IPS-NIHi11 (cell line): ENCODE measurements at regions not wholly inside any gene's neighbourhood (a gene's known extent, or its start where the extent isn't known, plus 50 kb on each side); places are given as distances from the start of the nearest gene placed in this dataset.

Source experiments
- DNase-seq: peaks from one replicate; pipeline ENCODE4 v3.0.0; 2012; ENCODE audit warnings: mixed read lengths, low spot score

GRCh38 chr2:12795851-12796250 is 79.1 kb downstream of the TRIB2 start:
- DNase-seq: no peak

DNA sequence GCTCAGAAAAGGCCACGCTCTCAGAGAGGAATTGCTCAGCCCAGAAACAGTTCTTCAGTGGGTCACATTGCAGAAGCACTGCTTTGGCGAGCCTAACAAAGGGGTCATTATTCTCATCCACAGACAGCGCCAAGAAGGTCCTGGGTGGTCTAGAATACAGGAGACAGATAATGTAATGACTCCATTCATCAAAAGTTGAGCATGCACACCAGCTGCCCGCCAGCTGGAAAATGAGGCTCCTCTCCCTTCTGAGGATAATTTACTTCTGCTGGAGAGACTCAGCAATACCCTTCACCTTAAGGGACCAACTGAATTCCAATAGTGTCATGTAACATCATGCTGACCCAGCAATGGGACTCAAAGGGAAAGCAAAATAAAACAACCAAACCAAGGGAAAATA is 79.9 kb downstream of the TRIB2 start:
- DNase-seq: no peak

DNA sequence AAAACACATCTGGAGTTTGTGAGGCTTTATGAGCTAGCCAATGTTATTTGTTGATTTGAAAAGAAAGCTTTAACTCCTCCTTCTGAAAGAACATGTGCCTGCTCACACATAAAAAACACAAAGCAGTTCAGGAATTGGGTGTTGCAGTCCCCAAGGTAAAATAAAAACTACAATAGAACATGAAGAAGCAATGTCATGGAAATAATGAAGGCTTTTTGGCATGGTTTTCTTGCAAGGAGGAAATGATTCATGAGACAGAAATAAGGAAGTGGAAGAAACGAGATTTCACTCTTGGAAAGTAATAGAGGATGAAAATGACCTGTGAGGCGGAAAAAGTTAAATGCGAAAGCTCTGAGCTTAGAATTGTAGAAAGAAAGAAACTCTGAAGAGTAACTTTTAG is 81.1 kb downstream of the TRIB2 start:
- no peak for DNase-seq

DNA sequence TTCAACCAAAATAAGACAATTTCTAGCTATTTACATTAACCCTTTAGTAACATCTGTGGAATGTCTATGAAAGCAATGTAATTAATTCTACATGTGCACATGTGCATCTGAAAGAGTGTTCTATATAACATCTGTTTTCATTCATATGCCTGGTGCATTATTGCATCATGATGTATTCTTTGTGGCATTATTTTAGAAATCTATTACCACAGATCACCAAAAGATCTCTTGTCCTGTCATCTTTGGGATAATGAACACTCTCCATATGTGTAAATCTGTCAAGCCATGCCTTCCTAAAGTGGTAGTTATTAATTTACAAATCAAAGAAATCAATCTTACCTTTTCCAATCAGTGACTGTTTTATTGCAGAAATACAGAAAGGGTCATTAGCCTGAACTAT is 86.9 kb downstream of the TRIB2 start:
- no peak for DNase-seq

DNA sequence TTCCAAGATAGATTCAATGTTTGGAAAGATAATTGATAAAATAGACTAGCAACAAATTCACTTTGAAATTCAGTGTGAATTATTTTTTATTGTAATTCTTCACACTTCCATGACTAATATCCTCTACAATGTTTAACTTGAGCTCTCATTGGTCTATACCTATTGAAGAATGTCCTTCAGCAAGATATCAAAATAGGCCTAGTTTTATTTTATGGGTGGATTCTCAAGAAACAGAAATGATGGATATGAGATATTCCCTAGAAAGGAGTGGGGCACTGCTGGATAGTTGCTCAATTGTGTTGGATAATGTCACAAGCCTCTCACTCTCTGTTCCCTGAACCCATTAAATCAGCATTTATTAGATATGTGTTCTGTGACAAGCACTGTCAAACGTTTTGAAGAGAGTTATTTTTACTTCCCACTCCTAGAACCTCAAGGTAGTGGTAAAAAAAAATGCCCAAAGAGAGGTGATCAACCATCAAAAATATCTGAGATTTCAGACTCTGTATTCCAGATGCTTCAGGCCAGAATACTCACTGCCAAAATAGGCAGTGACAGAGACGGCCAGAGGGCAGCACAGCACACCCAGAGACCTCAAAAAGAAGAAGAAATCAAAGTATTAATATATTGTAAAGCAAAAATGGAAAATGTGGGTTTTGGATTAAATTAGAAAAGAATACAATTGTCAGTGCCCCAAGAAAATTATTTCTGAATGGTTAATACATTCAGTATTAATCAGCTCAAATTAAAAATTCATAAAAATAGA is 87.5 kb downstream of the TRIB2 start:
- no peak for DNase-seq

- DNase-seq: no peak
These were observed 88.3 kb downstream of the TRIB2 start for GRCh38 chr2:12805033-12805432.

- DNase-seq: no peak
These were observed 90.0 kb downstream of the TRIB2 start for GRCh38 chr2:12806549-12807242.

DNA sequence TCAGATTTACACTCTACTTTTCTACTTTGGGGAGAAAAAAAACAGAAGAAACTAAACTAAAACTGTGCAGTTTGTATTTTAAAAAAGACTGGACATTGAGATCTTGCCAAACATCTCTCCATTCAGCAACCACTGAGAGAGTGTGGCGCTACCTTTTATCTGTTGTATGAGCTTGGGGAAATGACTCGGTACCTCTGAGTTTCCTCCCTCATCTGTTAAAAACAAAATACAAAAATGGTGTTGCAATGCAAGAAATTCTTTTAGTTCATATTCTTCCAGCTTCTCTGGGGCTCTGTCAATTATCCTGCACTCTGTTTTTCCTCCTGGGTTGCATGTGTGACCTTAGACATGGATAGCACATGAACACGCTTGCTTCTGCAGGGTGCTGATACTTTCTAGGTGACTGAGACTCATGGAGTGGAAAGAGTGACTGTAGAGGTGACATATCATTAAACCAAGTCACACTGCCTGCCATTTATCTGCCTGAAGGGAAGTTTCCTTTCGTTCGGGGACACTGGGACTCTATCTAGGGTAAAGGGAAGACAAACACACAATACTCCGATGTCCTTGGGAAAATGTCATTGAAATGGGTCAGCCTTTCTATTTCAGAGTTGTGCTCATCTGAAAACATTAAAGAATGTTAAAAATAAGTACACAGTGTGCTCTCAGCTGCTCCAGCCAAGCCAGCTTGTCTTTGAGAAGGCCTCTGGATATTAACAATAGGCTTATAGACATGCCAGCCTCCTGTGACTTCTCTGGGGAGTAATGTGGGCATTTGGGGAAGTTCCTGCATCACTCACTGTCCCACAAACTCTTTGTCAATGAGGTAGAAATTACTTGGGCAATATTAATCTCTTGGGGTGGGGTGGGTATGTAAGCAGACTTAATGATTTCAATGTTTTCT is 91.4 kb downstream of the TRIB2 start:
- no peak for DNase-seq

DNA sequence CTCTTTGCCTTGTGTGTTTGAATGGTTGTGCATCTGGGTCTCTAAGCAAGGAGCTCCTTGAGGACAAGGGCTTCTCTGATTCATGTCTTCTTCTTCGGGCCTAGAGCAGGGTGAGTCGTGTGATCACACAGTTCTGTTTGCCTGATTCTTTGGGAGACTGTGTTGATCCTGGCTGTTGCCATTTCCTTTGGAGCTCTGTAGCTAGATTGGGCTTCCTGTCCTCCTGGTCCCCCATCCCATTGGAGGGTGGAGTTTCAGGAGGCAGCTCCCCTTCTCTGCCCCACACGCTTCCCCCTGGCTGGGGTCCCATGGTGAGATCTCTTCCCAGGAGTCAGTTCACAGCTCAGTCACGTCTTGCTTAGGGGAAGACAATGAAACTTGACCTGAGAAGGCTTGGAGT is 92.8 kb downstream of the TRIB2 start:
- no peak for DNase-seq

GRCh38 chr2:12811916-12812315 is 95.2 kb downstream of the TRIB2 start:
- DNase-seq: no peak

DNA sequence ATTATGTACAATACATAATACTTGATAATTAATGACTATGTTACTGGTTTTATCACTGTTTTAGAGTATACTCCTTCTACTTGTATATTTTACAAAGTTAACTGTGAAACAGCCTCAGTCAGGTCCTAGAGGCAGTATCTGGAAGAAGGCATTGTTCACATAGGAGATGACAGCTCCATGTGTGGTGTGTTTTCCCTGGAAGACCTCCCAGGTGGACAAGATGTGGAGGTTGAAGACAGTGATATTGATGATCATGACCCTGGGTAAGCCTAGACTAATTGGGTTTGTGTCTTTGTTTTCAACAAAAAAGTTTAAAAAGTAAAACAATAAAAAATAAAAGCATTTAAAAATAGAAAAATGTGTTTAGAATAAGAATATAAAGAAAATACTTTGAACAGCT is 96.4 kb downstream of the TRIB2 start:
- DNase-seq: no peak

GRCh38 chr2:12816379-12817306 is 99.9 kb downstream of the TRIB2 start:
- DNase-seq: no peak

DNA sequence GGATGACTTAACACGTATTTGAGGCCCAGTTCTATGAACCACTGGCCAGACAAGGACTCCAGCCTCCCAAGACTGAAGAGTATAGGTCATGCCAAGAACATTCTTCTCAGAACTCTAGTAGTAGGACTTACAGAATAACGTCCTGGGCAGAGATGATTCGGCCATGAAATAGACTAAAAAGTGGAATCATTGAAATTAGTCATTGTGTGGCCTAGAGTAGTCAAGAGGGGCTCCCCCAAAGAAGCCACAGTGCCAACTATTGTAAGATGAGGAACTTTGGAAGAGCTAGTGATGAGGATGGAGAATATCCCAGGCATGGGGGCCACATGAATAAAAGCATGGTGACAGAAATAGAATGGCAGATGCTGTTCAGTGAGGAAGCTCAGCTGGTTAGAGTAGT is 101.1 kb downstream of the TRIB2 start:
- no peak for DNase-seq

DNA sequence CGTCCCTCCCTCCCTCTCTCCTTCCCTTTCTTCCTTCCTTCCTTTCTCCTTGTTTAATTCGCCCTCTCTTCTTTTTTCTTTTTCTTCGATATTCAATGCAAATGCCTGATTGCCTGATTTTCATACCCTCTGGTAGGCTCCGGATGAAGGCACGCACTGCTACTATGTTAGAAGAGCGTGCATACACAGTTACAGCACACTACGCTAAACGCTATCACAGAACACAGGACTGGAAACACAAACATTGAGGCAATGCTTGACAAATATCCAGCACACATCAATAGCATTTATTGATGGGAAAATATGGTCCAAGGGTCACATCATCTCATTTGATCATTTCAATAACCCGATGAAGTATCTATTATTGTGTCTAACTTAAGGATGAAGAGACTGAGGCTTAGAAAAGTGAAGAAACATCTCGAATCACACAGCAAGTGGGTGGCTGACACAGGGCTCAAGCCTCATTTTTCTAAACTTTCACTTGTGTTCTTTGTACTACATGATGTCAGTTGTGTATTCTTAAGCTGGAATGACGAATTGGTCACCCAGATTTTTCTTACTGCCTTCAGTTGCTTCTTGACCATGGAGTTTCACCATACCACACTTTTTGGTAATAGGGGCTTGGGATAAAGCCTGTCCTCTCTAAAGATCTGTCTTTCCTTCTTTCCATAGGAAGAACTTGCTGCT is 101.8 kb downstream of the TRIB2 start:
- DNase-seq: no peak

DNA sequence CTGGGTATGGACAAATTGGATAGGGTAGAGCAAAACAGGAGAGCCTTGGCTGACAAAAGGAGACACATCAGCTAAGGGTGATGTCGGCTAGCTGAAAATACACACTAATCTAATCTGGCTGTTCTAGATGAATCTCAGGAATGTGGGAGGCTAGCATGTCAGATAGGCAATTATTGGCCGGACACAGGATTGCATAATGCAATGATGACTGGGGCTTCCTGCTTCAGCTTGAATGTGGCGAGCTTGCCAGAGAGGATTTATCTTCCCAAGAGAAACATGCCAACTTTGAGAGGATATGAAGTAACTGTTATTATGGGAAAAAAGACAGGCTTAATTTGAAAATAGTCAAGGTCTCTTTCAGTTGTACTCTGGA is 102.4 kb downstream of the TRIB2 start:
- no peak for DNase-seq

GRCh38 chr2:12819721-12820120 is 103.0 kb downstream of the TRIB2 start:
- DNase-seq: no peak

DNA sequence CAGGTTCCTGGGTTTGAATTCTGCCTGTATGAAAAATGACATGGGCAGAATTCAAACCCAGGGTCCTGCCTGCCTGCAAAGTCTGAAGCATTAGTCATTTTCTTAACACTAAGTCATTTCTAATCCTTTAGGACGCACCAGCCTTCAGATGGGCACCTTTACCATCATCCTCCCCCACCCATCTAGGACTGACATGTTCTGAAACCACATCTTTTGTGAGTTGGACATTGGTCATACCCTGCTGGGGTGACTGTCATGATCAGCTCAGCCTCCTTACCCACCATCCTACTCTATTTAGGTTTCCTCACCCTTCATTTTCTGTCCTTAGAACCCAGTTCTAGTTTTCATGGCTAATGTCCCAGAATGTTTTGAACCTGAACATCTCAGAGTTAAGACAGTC is 104.9 kb downstream of the TRIB2 start:
- DNase-seq: no peak

- DNase-seq: peak; percentile 23
These were observed 107.6 kb downstream of the TRIB2 start for GRCh38 chr2:12824351-12824777.

- DNase-seq: no peak
These were observed 108.1 kb downstream of the TRIB2 start for GRCh38 chr2:12824778-12825379.

DNA sequence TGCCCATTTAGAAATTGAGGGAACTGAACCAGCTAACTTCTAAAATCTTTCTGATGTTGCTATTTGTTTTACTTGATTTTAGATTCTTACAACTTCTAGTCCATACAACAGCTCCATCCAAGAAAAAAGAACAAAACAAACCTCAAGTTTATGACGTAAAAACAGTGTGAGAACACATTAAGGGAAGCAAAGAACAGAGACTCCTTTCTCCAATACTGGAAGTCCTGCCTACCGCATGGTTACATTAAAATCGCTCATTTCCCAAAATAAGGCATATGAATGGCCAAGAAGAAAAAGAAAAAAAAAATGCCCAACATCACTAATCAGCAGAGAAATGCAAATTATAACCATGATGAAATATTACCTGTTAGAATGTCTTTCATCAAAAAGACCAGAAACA is 110.0 kb downstream of the TRIB2 start:
- DNase-seq: no peak

DNA sequence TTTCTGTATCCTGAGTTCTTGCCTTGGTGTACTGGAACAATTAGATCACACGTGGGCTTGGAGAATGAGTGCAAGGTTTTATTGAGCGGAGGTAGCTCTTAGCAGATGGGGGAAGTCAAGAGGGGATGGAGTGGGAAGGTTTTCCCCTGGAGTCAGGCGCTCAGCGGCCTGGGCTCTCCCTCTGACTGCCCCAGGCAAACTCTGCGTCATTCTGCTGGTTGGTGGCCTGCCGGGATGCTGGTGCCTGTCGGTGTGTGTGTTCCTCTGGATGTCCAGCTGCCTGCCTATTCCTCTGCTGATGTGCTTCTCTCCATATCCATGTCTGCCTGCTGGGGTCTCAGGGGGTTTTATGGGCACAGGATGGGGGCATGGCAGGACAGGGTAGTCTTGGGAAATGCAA is 111.0 kb downstream of the TRIB2 start:
- DNase-seq: no peak
